ENCODE measurements at regions not wholly inside any gene's neighbourhood (a gene's known extent, or its start where the extent isn't known, plus 50 kb on each side); places are given as distances from the start of the nearest gene placed in this dataset.
"Not testable (repeated sequence)": the region's sequence is repeated elsewhere in the genome, so short reads cannot be mapped to it uniquely, and the experiment has no call there.

GRCh38 chr1:192499061-192499581 lies 76.5 kb upstream of the RGS1 start:
- not testable (repeated sequence) for H3K4me3 ChIP-seq (ENCODE audit: low read length); H3K9me3 ChIP-seq (ENCODE audit: control insufficient read depth, low read length); H3K27ac ChIP-seq (ENCODE audit: low read length); DNase-seq; H3K27me3 ChIP-seq (ENCODE audit: control insufficient read depth, insufficient read depth); H3K4me1 ChIP-seq (ENCODE audit: control insufficient read depth, insufficient read depth, low read length); ATAC-seq
- 95% methylated on average over 29 of the region's 29 CpGs for WGBS
- intact Hi-C loops (cut with DNase I) = loop anchor here in 1 of 4 donors (10.0 kb wide), 1 partner anchor 96 kb away; no protein-coding TSS in a partner anchor

- H3K9me3 ChIP-seq (ENCODE audit: control insufficient read depth, low read length); H3K4me1 ChIP-seq (ENCODE audit: control insufficient read depth, insufficient read depth, low read length); H3K27me3 ChIP-seq (ENCODE audit: control insufficient read depth, insufficient read depth); intact Hi-C loops (cut with DNase I); H3K4me3 ChIP-seq (ENCODE audit: low read length); ATAC-seq; H3K27ac ChIP-seq (ENCODE audit: low read length); DNase-seq: not testable (repeated sequence)
- WGBS = 95% methylated on average over 19 of the region's 23 CpGs
Measured at GRCh38 chr1:192500541-192500940, 75.0 kb upstream of the RGS1 start.

- ATAC-seq (no peak), DNase-seq (no peak)
- Histone ChIP-seq H3K27ac (ENCODE audit: low read length) (no peak overlapping the region), H3K4me3 (ENCODE audit: low read length) (no peak overlapping the region), H3K4me1 (ENCODE audit: control insufficient read depth, insufficient read depth, low read length) (no peaks in the 10 kb centered on the region), H3K27me3 (ENCODE audit: control insufficient read depth, insufficient read depth) (no peaks in the 10 kb centered on the region), H3K9me3 (ENCODE audit: control insufficient read depth, low read length) (peaks cover 1% of the 10 kb centered on the region)
- WGBS = 62% methylated on average over 2 of the region's 2 CpGs
- intact Hi-C loops (cut with DNase I) = no loop called here
Measured at GRCh38 chr1:192506741-192507155, 68.8 kb upstream of the RGS1 start.

GRCh38 chr1:192512426-192513162 lies 63.0 kb upstream of the RGS1 start:
- ATAC-seq = peak; percentile 46 to 52
- no peak overlapping the region for H3K4me3 ChIP-seq (ENCODE audit: low read length)
- no peaks in the 10 kb centered on the region for H3K4me1 ChIP-seq (ENCODE audit: control insufficient read depth, insufficient read depth, low read length)
- H3K27me3 ChIP-seq (ENCODE audit: control insufficient read depth, insufficient read depth) = no peaks in the 10 kb centered on the region
- H3K9me3 ChIP-seq (ENCODE audit: control insufficient read depth, low read length) = peaks cover 1% of the 10 kb centered on the region
- WGBS = 60% methylated on average over 2 of the region's 2 CpGs
- no peak overlapping the region for H3K27ac ChIP-seq (ENCODE audit: low read length)
- intact Hi-C loops (cut with DNase I) = no loop called here
- peak in 1 of 3 donors; percentile 43 for DNase-seq

- H3K4me1 ChIP-seq (ENCODE audit: control insufficient read depth, insufficient read depth, low read length) = no peaks in the 10 kb centered on the region
- ATAC-seq = no peak
- intact Hi-C loops (cut with DNase I) = no loop called here
- WGBS = 87% methylated on average over 1 of the region's 1 CpG
- H3K9me3 ChIP-seq (ENCODE audit: control insufficient read depth, low read length) = peaks cover 1% of the 10 kb centered on the region
- H3K27me3 ChIP-seq (ENCODE audit: control insufficient read depth, insufficient read depth) = no peaks in the 10 kb centered on the region
- H3K27ac ChIP-seq (ENCODE audit: low read length) = no peak overlapping the region
- H3K4me3 ChIP-seq (ENCODE audit: low read length) = no peak overlapping the region
- no peak for DNase-seq
Measured at GRCh38 chr1:192513196-192513595, 62.4 kb upstream of the RGS1 start.

GRCh38 chr1:192513697-192514096 lies 61.9 kb upstream of the RGS1 start:
- 80% methylated on average over 1 of the region's 1 CpG for WGBS
- Histone ChIP-seq H3K27ac (ENCODE audit: low read length) (no peak overlapping the region), H3K27me3 (ENCODE audit: control insufficient read depth, insufficient read depth) (no peaks in the 10 kb centered on the region), H3K9me3 (ENCODE audit: control insufficient read depth, low read length) (peaks cover 1% of the 10 kb centered on the region), H3K4me1 (ENCODE audit: control insufficient read depth, insufficient read depth, low read length) (no peaks in the 10 kb centered on the region), H3K4me3 (ENCODE audit: low read length) (no peak overlapping the region)
- no peak for ATAC-seq
- DNase-seq = no peak
- intact Hi-C loops (cut with DNase I) = no loop called here

GRCh38 chr1:192516776-192517297 lies 58.7 kb upstream of the RGS1 start:
- ATAC-seq = peak; percentile 51 to 71
- Histone ChIP-seq H3K27ac (ENCODE audit: low read length) (no peak overlapping the region), H3K9me3 (ENCODE audit: control insufficient read depth, low read length) (no peaks in the 10 kb centered on the region), H3K4me3 (ENCODE audit: low read length) (no peak overlapping the region), H3K4me1 (ENCODE audit: control insufficient read depth, insufficient read depth, low read length) (no peaks in the 10 kb centered on the region), H3K27me3 (ENCODE audit: control insufficient read depth, insufficient read depth) (no peaks in the 10 kb centered on the region)
- no peak for DNase-seq
- WGBS = 70% methylated on average over 11 of the region's 11 CpGs
- intact Hi-C loops (cut with DNase I) = no loop called here

- H3K4me1 ChIP-seq (ENCODE audit: control insufficient read depth, insufficient read depth, low read length); intact Hi-C loops (cut with DNase I): not testable (repeated sequence)
Measured at GRCh38 chr1:192517716-192518355, 57.7 kb upstream of the RGS1 start.

GRCh38 chr1:192518700-192519099 lies 56.9 kb upstream of the RGS1 start:
- ATAC-seq = no peak
- intact Hi-C loops (cut with DNase I) = no loop called here
- Histone ChIP-seq H3K27ac (ENCODE audit: low read length) (no peak overlapping the region), H3K27me3 (ENCODE audit: control insufficient read depth, insufficient read depth) (no peaks in the 10 kb centered on the region), H3K9me3 (ENCODE audit: control insufficient read depth, low read length) (no peaks in the 10 kb centered on the region), H3K4me3 (ENCODE audit: low read length) (no peak overlapping the region), H3K4me1 (ENCODE audit: control insufficient read depth, insufficient read depth, low read length) (no peaks in the 10 kb centered on the region)
- no peak for DNase-seq

More at GRCh38 chr1:192517716-192518355, 57.7 kb upstream of the RGS1 start:
- not testable (repeated sequence) for H3K27me3 ChIP-seq (ENCODE audit: control insufficient read depth, insufficient read depth); H3K4me3 ChIP-seq (ENCODE audit: low read length); H3K9me3 ChIP-seq (ENCODE audit: control insufficient read depth, low read length); ATAC-seq; DNase-seq; H3K27ac ChIP-seq (ENCODE audit: low read length)
- 80% methylated on average over 6 of the region's 6 CpGs for WGBS

- no peaks in the 10 kb centered on the region for H3K9me3 ChIP-seq (ENCODE audit: control insufficient read depth, low read length)
- no peaks in the 10 kb centered on the region for H3K27me3 ChIP-seq (ENCODE audit: control insufficient read depth, insufficient read depth)
- peak in 1 of 3 donors; percentile 15 for DNase-seq
- no peaks in the 10 kb centered on the region for H3K4me1 ChIP-seq (ENCODE audit: control insufficient read depth, insufficient read depth, low read length)
- intact Hi-C loops (cut with DNase I) = no loop called here
- no peak overlapping the region for H3K4me3 ChIP-seq (ENCODE audit: low read length)
- ATAC-seq = peak in 1 of 2 donors; percentile 80
- 54% methylated on average over 1 of the region's 1 CpG for WGBS
- no peak overlapping the region for H3K27ac ChIP-seq (ENCODE audit: low read length)
Measured at GRCh38 chr1:192521734-192522133, 53.8 kb upstream of the RGS1 start.

GRCh38 chr1:192522673-192523072 lies 52.9 kb upstream of the RGS1 start:
- Histone ChIP-seq H3K4me1 (ENCODE audit: control insufficient read depth, insufficient read depth, low read length) (no peaks in the 10 kb centered on the region), H3K27ac (ENCODE audit: low read length) (no peak overlapping the region), H3K9me3 (ENCODE audit: control insufficient read depth, low read length) (no peaks in the 10 kb centered on the region), H3K4me3 (ENCODE audit: low read length) (no peak overlapping the region), H3K27me3 (ENCODE audit: control insufficient read depth, insufficient read depth) (no peaks in the 10 kb centered on the region)
- WGBS = 86% methylated on average over 5 of the region's 5 CpGs
- ATAC-seq = no peak
- intact Hi-C loops (cut with DNase I) = no loop called here
- no peak for DNase-seq
